AG10803 (cell line): ENCODE measurements at regions not wholly inside any gene's neighbourhood (a gene's known extent, or its start where the extent isn't known, plus 50 kb on each side); places are given as distances from the start of the nearest gene placed in this dataset.
"Not testable (repeated sequence)": the region's sequence is repeated elsewhere in the genome, so short reads cannot be mapped to it uniquely, and the experiment has no call there.

Experiments used
- DNase-seq: peaks from one replicate; pipeline ENCODE4 v3.0.0; 2010; ENCODE audit warnings: low read depth
- H3K4me3 ChIP-seq: 2 replicates; pipeline ENCODE4 v1.5.1; 2011; ENCODE audit warnings: mild to moderate bottlenecking, low read length, control low read depth
- CTCF ChIP-seq: conservative IDR thresholded peaks from 2 replicates; pipeline ENCODE4 v1.5.1; 2011; ENCODE audit warnings: mild to moderate bottlenecking, low read length, control low read depth, inconsistent platforms

- TF ChIP-seq CTCF: no peak
- no peak for DNase-seq
- no peak overlapping the region for H3K4me3 ChIP-seq
Measured at GRCh38 chr2:81436256-81436655, 1131.7 kb upstream of the LRRTM1 start.

GRCh38 chr2:81412681-81413080 is 1108.1 kb upstream of the LRRTM1 start:
- no peak overlapping the region for H3K4me3 ChIP-seq
- no peak for TF ChIP-seq CTCF

GRCh38 chr2:81403508-81403907 is 1099.0 kb upstream of the LRRTM1 start:
- no peak for TF ChIP-seq CTCF
- no peak for DNase-seq
- H3K4me3 ChIP-seq: no peak overlapping the region

More at GRCh38 chr2:81412681-81413080, 1108.1 kb upstream of the LRRTM1 start:
- no peak for DNase-seq

- no peak for TF ChIP-seq CTCF
- no peak overlapping the region for H3K4me3 ChIP-seq
- no peak for DNase-seq
Measured at GRCh38 chr2:81396417-81397019, 1092.0 kb upstream of the LRRTM1 start.

GRCh38 chr2:81395746-81396145 is 1091.2 kb upstream of the LRRTM1 start:
- TF ChIP-seq CTCF: no peak
- DNase-seq: no peak
- H3K4me3 ChIP-seq: no peak overlapping the region

- TF ChIP-seq CTCF: 0 out of 2 replicates have a peak, but pooled peaks have one; percentile 2
- DNase-seq: no peak
Measured at GRCh38 chr2:81389203-81389602, 1084.7 kb upstream of the LRRTM1 start.

GRCh38 chr2:81363800-81364199 is 1059.2 kb upstream of the LRRTM1 start:
- TF ChIP-seq CTCF: no peak

More at GRCh38 chr2:81389203-81389602, 1084.7 kb upstream of the LRRTM1 start:
- H3K4me3 ChIP-seq: no peak overlapping the region

GRCh38 chr2:81362468-81362867 is 1057.9 kb upstream of the LRRTM1 start:
- H3K4me3 ChIP-seq, DNase-seq: not testable (repeated sequence)

More at GRCh38 chr2:81363800-81364199, 1059.2 kb upstream of the LRRTM1 start:
- DNase-seq: no peak
- H3K4me3 ChIP-seq: no peak overlapping the region
